OCI-LY1 (cell line): ENCODE measurements at regions not wholly inside any gene's neighbourhood (a gene's known extent, or its start where the extent isn't known, plus 50 kb on each side); places are given as distances from the start of the nearest gene placed in this dataset.

ENCODE experiments used
- H2AFZ ChIP-seq: fragments of 200-600 bp; sonication (generic), shearing (Covaris generic); 2 replicates; pipeline ENCODE4 v1.6.0; 2014; ENCODE audit warnings: antibody characterized with exemption, mild to moderate bottlenecking, low read length
- H3F3A ChIP-seq: fragments of 200-600 bp; sonication (generic), shearing (Covaris generic); 2 replicates; pipeline ENCODE4 v1.6.0; 2014; ENCODE audit warnings: mild to moderate bottlenecking, antibody characterized with exemption, low read length, moderate library complexity; ENCODE audit not compliant: insufficient read depth
- H3K27ac ChIP-seq: fragments of 200-600 bp; sonication (generic); 2 replicates; pipeline ENCODE4 v1.5.1; 2014; ENCODE audit warnings: low read length, mixed run types, mild to moderate bottlenecking, low read depth; ENCODE audit not compliant: poor library complexity, severe bottlenecking
- H3K27me3 ChIP-seq: fragments of 200-600 bp; sonication (generic); 2 replicates; pipeline ENCODE4 v1.6.0; 2014; ENCODE audit warnings: antibody characterized with exemption, mild to moderate bottlenecking, low read length, moderate library complexity; ENCODE audit not compliant: insufficient read depth
- H3K36me3 ChIP-seq: fragments of 200-600 bp; sonication (generic); 2 replicates; pipeline ENCODE4 v1.6.1; 2014; ENCODE audit warnings: mild to moderate bottlenecking, antibody characterized with exemption, low read length, moderate library complexity, mixed read lengths; ENCODE audit not compliant: insufficient read depth
- H3K4me1 ChIP-seq: fragments of 200-600 bp; sonication (generic); 2 replicates; pipeline ENCODE4 v1.5.1; 2014; ENCODE audit warnings: mild to moderate bottlenecking, low read length, moderate library complexity; ENCODE audit not compliant: insufficient read depth, severe bottlenecking
- H3K4me2 ChIP-seq: fragments of 200-600 bp; sonication (generic), shearing (Covaris generic); 2 replicates; pipeline ENCODE4 v1.6.1; 2014; ENCODE audit warnings: low read length
- H3K4me3 ChIP-seq: fragments of 200-600 bp; sonication (generic); 2 replicates; pipeline ENCODE4 v1.5.1; 2014; ENCODE audit warnings: low read length, low read depth, mild to moderate bottlenecking, mixed read lengths; ENCODE audit not compliant: poor library complexity, severe bottlenecking
- H3K79me2 ChIP-seq: fragments of 200-600 bp; shearing (Covaris generic); 2 replicates; pipeline ENCODE4 v1.6.1; 2016; ENCODE audit warnings: mixed run types, low read length, mixed read lengths; ENCODE audit not compliant: insufficient read depth
- H3K9ac ChIP-seq: fragments of 200-600 bp; sonication (generic), shearing (Covaris generic); 2 replicates; pipeline ENCODE4 v1.6.1; 2014; ENCODE audit warnings: mild to moderate bottlenecking, low read length, mixed read lengths
- H3K9me2 ChIP-seq: fragments of 200-600 bp; sonication (generic), shearing (Covaris generic); 2 replicates; pipeline ENCODE4 v1.6.1; 2014; ENCODE audit warnings: low read depth, mild to moderate bottlenecking, low read length, mixed read lengths
- H3K9me3 ChIP-seq: fragments of 200-600 bp; shearing (Covaris generic); 2 replicates; pipeline ENCODE4 v1.6.1; 2014; ENCODE audit warnings: low read length, mixed read lengths
- H4K20me1 ChIP-seq: fragments of 200-600 bp; sonication (generic), shearing (Covaris generic); 2 replicates; pipeline ENCODE4 v1.6.0; 2016; ENCODE audit warnings: mild to moderate bottlenecking, low read length; ENCODE audit not compliant: insufficient read depth
- EZH2 ChIP-seq: fragments of 200-600 bp; sonication (generic), shearing (Covaris generic); IDR thresholded peaks from 2 replicates; pipeline ENCODE4 v1.8.0; 2017; ENCODE audit warnings: borderline replicate concordance, mixed run types, mild to moderate bottlenecking, antibody characterized with exemption, low read length, moderate library complexity, mixed read lengths
- TF ChIP-seq, protein P1 (sequence below): fragments of 200-600 bp; sonication (generic), shearing (Covaris generic); IDR thresholded peaks from 2 replicates; pipeline ENCODE4 v1.5.1; 2017; ENCODE audit warnings: mild to moderate bottlenecking, antibody characterized with exemption, low read length, moderate library complexity, mixed read lengths

DNA sequence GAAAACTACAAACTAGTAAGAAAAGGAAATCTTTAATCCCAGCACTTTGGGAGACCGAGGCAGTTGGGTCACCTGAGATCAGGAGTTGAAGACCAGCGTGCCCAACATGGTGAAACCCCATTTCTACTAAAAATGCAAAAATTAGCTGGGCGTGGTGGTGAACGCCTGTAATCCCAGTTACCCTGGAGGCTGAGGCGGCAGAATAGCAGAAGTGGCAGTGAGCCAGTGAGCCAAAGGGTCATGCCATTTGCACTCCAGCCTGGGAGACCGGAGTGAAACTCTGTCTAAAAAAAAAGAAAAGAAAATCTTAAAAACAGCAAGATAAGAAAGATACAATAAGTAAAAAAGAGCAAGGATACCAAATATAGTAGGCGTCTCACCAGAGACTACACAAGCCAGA lies 502.9 kb upstream of the ID2 start:
- Histone ChIP-seq H3K4me3 (no peak overlapping the region), H3K36me3 (no peaks in the 10 kb centered on the region; the same call in 1 of the 2 replicates), H3K79me2 (no peaks in the 10 kb centered on the region), H4K20me1 (no peaks in the 10 kb centered on the region), H3K9me2 (no peaks in the 10 kb centered on the region), H3K9ac (no peak overlapping the region), H3K27me3 (no peaks in the 10 kb centered on the region), H3F3A (no peaks in the 10 kb centered on the region), H3K4me1 (no peaks in the 10 kb centered on the region), H3K9me3 (no peaks in the 10 kb centered on the region), H3K4me2 (no peak overlapping the region), H3K27ac (no peak overlapping the region), H2AFZ (no peak overlapping the region)
- TF ChIP-seq, protein P1, sequence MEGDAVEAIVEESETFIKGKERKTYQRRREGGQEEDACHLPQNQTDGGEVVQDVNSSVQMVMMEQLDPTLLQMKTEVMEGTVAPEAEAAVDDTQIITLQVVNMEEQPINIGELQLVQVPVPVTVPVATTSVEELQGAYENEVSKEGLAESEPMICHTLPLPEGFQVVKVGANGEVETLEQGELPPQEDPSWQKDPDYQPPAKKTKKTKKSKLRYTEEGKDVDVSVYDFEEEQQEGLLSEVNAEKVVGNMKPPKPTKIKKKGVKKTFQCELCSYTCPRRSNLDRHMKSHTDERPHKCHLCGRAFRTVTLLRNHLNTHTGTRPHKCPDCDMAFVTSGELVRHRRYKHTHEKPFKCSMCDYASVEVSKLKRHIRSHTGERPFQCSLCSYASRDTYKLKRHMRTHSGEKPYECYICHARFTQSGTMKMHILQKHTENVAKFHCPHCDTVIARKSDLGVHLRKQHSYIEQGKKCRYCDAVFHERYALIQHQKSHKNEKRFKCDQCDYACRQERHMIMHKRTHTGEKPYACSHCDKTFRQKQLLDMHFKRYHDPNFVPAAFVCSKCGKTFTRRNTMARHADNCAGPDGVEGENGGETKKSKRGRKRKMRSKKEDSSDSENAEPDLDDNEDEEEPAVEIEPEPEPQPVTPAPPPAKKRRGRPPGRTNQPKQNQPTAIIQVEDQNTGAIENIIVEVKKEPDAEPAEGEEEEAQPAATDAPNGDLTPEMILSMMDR, result no peak

DNA sequence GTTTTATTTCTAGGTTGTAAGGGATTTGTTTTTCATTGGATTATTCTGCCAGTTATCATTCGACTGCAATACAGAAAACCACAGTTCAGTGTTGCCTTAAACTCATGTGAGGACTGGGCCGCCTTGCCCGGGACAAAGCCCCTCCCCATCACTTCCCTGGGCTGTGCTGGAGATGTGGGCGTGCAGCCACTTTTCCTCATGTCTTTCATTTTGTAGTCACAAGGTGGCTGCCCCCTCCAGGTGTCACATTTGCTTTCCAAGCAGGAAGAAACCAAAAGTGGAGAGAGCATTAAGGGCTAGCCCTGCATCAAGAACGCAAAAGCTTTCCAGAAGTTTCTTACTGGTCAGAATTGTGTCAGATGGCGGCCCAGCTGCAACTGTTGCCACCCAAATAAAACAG lies 492.5 kb upstream of the ID2 start:
- Histone ChIP-seq H3K79me2 (no peaks in the 10 kb centered on the region), H3K9me3 (no peaks in the 10 kb centered on the region), H4K20me1 (no peaks in the 10 kb centered on the region), H3K4me1 (peaks cover 4% of the 10 kb centered on the region), H3K9ac (no peak overlapping the region), H3K36me3 (no peaks in the 10 kb centered on the region), H2AFZ (no peak overlapping the region), H3K9me2 (no peaks in the 10 kb centered on the region), H3K4me3 (no peak overlapping the region), H3K27ac (no peak overlapping the region), H3K27me3 (no peaks in the 10 kb centered on the region), H3F3A (no peaks in the 10 kb centered on the region; the same call in 1 of the 2 replicates), H3K4me2 (no peak overlapping the region)
- no peak for TF ChIP-seq EZH2
- TF ChIP-seq, protein P1, result no peak

DNA sequence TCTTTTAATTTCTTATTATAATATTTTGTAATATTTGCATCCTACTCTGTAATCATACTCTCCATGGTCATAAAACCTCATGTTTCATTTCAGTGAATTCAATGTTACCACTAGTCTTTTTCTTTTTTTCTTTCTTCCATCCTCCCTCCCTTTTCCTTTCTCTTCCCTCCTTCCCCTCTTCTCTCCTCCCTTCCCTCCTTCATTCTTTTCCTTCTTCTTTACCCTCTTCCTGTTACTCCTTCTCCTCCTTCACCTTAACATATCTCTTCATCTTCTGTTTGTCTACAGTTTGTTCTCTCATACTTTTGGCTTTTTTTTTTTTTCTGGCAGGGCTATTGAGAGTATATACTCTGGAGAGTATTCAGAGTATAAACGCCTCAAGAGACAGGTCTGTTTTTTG lies 491.6 kb upstream of the ID2 start:
- Histone ChIP-seq H3K4me1 (peaks cover 4% of the 10 kb centered on the region), H4K20me1 (no peaks in the 10 kb centered on the region), H3K27ac (no peak overlapping the region), H3K9ac (no peak overlapping the region), H3F3A (no peaks in the 10 kb centered on the region), H3K79me2 (no peaks in the 10 kb centered on the region), H3K4me2 (no peak overlapping the region), H3K9me3 (no peaks in the 10 kb centered on the region), H2AFZ (no peak overlapping the region), H3K36me3 (no peaks in the 10 kb centered on the region), H3K27me3 (no peaks in the 10 kb centered on the region), H3K9me2 (no peaks in the 10 kb centered on the region), H3K4me3 (no peak overlapping the region)
- TF ChIP-seq, protein P1, result no peak
- TF ChIP-seq EZH2, result no peak
